Activated CD8-positive, alpha-beta memory T cell treated with anti-CD3 and anti-CD28 coated beads for 1 hour (primary cell): ENCODE measurements at regions not wholly inside any gene's neighbourhood (a gene's known extent, or its start where the extent isn't known, plus 50 kb on each side); places are given as distances from the start of the nearest gene placed in this dataset.

Source experiments
- DNase-seq, 2 donors: peaks; one replicate each; pipeline ENCODE4 v3.0.0-alpha.2; 2020; ENCODE audit warnings: low read depth in 1 of 2; ENCODE audit errors: extremely low read depth in 1 of 2

DNA sequence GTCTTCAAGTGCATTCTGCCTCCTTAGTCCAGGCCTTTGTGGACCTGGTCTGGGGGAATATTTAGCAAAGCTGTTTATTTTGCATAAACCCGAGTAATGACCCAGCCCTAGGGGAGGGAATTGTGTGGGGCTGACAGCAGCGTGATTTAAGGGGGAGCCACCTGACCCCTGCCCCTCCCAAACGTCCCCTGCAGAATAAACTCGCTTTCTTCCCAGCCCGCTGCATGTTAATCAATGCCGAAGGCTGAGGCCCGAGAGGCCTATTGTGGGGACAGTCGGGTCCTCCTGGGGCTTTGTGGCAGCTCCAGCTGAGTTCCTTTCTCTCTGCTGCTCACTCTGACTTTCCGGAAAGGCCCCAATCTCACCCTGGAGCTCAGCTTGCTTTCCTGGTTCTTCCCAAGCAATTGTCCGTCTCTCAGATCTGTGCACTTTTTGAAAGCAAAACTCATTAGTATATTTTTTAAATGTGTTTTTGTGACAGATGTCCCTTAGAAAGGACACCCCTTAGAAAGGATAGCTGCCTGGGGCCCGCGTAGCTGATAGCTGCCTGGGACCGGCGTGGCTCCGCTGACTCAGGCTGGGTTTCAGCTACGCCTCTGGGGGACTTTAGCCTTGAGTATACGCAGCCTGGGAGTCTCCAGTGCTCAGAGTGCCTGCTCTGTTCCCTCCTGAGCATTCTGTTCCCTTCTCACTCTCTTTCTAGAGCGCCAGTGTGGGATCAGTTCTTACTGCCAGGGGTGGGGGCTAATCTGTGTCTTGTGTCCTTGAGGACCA is 158.3 kb downstream of the GLI2 start:
- DNase-seq = no peak

GRCh38 chr2:120894966-120895365 is 159.3 kb downstream of the GLI2 start:
- no peak for DNase-seq

GRCh38 chr2:120896126-120896525 is 160.5 kb downstream of the GLI2 start:
- no peak for DNase-seq

GRCh38 chr2:120896901-120897300 is 161.2 kb downstream of the GLI2 start:
- DNase-seq = no peak

DNA sequence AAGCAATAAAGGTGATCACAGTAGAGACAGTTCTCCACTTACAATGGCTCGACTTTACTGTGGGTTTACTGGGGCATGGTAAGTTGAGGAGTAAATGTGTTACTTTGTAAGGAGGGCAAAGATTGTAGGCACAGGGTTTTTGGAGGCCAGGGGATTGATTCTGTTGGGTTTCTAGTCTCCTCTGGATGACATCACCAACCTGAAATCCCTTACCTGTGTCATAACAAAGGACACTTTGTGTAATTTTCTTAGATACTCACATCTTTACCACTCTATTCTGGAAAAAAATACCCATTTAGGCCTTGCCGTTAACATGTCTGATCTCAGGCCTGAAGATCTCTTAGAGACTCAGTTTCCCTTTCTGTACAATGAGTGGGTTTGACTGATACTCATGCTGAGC is 161.7 kb downstream of the GLI2 start:
- no peak for DNase-seq

DNA sequence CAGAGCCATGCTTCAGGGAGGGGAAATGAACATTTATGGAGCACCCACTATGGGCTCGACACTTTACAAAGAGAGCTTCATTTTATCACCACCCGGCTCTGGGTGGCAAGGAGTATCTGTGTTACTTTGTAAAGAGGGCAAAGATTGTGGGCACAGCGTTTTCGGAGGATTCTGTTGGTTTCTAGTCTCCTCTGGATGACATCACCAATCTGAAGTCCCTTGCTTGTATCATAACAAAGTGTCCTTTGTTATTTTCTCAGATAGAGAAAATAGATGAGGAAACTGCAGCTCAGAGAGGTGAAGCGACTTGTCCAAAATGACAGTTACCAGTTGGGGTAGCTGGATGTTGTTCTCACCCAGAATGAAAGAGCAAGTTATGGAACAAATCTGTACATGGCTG is 162.8 kb downstream of the GLI2 start:
- DNase-seq = no peak

DNA sequence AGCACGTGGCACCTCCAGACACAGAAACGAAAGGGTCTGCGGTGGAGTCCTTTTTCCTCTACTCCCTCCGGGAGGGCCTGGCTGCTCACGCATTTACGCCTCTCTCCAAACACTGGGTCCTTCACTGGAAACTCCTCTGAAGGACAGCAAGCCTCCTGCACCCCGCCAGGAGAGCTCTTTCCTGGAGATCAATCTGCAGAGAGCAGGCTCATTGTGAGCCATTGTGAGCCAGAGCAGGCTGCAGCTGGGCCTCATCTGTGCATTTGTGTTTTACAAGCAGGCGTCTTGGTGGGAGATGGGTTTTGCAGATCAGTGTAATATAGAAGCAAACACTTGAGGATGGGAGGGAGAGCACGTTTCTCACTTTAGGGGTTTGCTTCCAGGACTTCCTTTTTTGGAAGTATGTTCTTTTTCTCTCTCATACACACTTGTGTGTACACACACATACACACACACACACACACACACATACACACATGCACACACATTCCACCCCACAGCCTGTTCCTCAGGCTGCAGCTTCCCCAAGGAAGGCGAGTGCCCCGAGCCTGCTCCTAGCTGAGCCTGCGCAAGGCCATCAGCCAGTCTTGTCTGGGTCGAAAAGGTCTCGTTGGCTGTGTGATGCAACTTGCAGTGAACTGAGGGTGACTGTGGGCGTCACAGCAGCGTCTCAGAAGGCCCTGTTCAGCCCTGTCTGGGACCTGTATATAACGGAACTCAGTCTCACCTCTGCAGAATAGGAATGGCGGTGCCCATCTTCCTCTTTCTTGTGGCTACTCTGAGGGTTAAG is 163.5 kb downstream of the GLI2 start:
- DNase-seq = no peak

DNA sequence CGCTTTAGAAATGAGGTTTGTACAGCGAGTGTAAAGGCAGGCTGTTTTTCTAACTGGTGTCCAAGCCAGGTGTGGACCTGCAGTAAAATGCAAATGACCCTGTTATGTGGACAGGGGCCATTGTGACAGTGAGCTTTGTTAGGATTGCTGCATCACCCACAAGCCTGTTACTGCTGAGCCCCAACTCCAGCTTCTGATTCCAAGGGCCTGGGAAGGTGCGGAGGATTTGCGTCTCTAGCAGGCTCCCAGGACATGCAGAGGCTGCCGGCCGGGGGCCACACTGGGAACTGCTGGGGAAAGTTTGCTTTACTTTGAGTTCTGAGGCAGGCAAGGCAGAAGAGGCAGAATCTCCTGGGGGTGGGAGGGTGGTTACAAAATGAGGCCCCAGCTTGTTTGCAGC is 164.1 kb downstream of the GLI2 start:
- DNase-seq = no peak

GRCh38 chr2:120901201-120901600 is 165.5 kb downstream of the GLI2 start:
- no peak for DNase-seq

DNA sequence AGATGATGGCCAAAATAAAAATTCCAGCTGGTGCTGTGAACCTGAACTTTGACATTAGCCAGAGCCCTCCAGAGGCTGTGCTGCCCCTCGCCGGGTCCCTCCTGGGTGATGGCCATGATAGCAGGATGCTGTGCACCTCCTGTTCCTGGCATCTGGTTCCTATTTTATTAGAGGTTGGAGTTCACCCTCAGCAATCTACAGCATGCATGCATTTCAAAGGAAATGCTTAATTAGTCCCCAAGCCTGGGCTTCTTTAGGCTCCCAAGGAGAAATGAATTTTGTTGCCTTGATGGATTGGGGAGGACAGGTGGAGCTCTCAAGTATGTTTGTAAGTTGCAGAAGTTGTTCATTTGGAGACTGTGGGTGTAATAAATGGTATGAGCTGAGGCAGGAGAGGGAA is 166.9 kb downstream of the GLI2 start:
- no peak for DNase-seq

GRCh38 chr2:120904379-120904778 is 168.7 kb downstream of the GLI2 start:
- DNase-seq = no peak

DNA sequence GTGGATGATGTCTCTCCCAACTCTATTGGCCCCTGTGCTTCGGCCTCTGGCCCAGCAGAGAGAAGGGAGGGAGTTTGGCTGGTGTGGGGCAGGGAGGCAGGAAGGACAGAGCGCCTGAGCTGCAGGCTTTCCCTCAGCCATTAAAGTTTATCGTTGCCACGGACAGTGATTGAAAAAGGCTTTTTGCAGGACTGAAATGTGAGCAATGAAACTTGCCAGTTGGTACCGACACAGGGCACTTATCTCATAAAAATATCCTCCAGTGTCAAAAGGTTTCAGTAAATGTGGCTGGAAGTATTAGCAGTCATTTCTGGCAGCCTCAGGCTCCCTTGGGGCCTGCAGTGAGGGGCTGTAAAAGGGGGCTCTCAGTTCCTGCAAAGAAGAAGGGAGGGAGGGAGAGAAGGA is 169.2 kb downstream of the GLI2 start:
- no peak for DNase-seq

DNA sequence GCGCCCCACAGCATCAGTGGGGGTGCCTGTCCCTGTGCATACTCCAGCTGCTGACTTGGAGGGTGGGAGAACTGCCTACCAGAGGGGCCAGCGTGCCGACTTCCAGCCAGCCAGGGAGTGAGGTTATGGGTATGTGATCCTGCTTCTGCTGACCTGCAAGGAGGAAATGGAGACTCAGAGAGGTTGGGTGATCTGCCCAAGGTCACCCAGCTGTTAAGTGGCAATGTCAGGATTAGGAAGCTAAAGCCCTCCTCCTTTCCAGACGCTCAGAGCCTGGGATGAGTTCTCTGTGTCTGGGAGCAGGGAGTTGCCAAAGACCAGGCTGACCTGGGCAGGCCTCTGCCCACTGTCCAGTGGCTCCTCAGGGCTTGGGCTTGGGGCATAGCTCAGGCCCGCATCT is 169.6 kb downstream of the GLI2 start:
- no peak for DNase-seq

DNA sequence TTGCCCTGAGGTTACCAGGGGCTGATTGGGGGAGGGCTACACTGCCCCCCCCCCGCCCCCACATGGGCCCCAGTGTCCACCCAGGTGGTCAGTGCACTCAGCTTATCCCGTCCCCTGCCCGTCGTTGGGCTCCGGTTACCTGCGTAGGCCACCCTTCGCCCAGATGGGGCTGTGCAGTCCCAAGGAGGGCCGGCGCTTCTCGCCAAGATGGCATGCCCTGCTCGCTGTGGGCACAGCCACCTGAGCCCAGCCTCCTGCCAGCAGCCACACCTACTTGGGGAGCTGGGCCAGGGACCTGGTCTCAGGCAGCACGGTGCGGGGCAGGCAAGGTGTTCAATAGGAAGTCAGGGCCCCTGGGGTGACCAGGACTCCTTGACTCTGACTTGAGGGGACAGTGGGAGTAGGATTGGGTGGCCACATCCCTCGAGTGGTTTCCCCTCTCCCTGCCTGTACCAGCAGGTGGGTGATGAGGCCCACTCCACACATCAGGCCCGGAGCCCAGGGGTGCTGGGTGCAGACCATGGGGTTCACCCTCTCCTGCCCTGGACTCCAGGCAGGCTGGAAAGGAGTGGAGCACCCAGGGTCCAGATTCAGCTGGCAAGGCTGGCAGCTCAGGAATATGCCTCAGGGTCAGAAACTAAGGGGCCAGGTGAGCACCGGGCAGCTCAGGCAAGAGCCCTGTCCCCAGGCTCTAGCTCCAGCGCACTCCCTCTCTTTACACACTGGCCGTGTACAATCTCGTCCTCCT is 170.3 kb downstream of the GLI2 start:
- DNase-seq = no peak

DNA sequence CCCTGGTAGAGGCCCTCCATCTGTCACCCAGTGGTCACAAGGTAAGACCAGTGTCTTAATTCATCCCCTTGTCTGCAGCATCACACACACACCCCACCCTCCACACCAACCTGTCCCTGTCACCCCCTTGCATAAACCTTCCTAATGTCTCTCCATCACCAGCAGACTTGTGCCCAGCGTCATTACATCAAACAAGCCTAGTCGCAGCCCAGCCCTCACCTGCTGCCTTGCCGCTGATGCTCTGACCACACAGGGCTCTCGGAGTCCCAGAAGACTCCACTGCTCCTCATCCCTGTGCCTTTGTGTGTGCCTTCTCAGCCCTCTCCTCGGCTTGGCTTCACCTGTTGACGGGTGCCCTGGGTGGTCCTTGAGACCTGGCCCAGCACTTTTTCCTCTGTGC is 171.2 kb downstream of the GLI2 start:
- DNase-seq = no peak

GRCh38 chr2:120907822-120908221 is 172.2 kb downstream of the GLI2 start:
- no peak for DNase-seq

DNA sequence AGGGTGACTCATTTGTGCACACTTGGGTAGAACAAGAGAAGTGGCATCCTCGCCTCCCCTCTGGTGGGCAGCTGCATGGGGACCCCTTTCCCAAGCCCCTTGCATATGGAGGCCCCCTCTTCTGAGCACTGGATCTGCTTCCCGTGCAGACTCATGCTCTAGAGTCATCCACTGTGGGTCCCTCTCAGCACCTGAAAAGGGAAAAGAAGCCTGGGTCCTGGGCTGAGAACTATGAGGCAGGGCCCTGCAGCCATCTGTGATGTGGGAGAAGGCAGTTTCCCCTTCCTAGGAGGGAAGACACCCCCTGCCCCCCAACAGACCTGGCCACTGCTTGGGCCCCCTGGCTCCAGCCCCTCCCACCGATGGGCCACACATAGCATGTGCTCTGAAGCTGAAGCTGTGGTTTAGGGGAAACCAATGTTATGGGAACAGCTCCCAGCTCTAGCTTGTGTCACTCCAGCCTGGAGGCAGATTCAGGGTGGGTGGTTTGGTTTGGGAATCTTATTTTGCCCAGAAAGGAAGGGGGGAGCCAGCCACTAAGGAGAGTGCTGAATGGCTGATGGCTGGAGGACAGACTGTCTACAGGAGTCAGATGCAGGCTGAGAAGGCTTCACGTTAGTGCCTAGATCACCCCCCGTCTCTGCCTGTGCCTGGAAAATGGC is 172.8 kb downstream of the GLI2 start:
- DNase-seq = no peak

GRCh38 chr2:120909102-120909501 is 173.4 kb downstream of the GLI2 start:
- no peak for DNase-seq

- DNase-seq = no peak
These were observed 174.5 kb downstream of the GLI2 start for GRCh38 chr2:120910164-120910563.

GRCh38 chr2:120910956-120911951 is 175.6 kb downstream of the GLI2 start:
- DNase-seq = no peak
